H9 (cell line): ENCODE measurements at regions not wholly inside any gene's neighbourhood (a gene's known extent, or its start where the extent isn't known, plus 50 kb on each side); places are given as distances from the start of the nearest gene placed in this dataset.

Source experiments
- DNase-seq: peaks from one replicate; pipeline ENCODE4 v3.0.0-alpha.2; 2017
- H2AFZ ChIP-seq: one replicate; pipeline ENCODE4 v1.6.1; 2013; ENCODE audit warnings: mild to moderate bottlenecking, low read length, control low read depth, moderate library complexity
- H2AK5ac ChIP-seq: 2 replicates; pipeline ENCODE4 v1.6.1; 2013; ENCODE audit warnings: low read length, control low read depth, mixed read lengths; ENCODE audit not compliant: insufficient read length
- H2BK120ac ChIP-seq: one replicate; pipeline ENCODE4 v1.6.1; 2013; ENCODE audit warnings: low read depth, mild to moderate bottlenecking, low read length, control low read depth, inconsistent platforms; ENCODE audit not compliant: poor library complexity, severe bottlenecking
- H2BK12ac ChIP-seq: 2 replicates; pipeline ENCODE4 v1.6.1; 2013; ENCODE audit warnings: low read length, control low read depth, mixed read lengths, low read depth; ENCODE audit not compliant: insufficient read length
- H2BK15ac ChIP-seq: 2 replicates; pipeline ENCODE4 v1.6.1; 2013; ENCODE audit warnings: low read depth, low read length, control low read depth
- H2BK20ac ChIP-seq: one replicate; pipeline ENCODE4 v1.6.1; 2013; ENCODE audit warnings: low read depth, mild to moderate bottlenecking, low read length, control low read depth, inconsistent platforms; ENCODE audit not compliant: poor library complexity, severe bottlenecking
- H2BK5ac ChIP-seq: 2 replicates; pipeline ENCODE4 v1.6.1; 2013; ENCODE audit warnings: low read length, control low read depth, mixed read lengths; ENCODE audit not compliant: insufficient read length
- H3K14ac ChIP-seq: 2 replicates; pipeline ENCODE4 v1.6.1; 2013; ENCODE audit warnings: low read length, control low read depth; ENCODE audit not compliant: insufficient read depth
- H3K18ac ChIP-seq: 2 replicates; pipeline ENCODE4 v1.6.1; 2013; ENCODE audit warnings: low read depth, mild to moderate bottlenecking, mixed read lengths, low read length, control low read depth; ENCODE audit not compliant: insufficient read length
- H3K23ac ChIP-seq: 2 replicates; pipeline ENCODE4 v1.6.1; 2013; ENCODE audit warnings: low read length, control low read depth, mixed read lengths, low read depth; ENCODE audit not compliant: insufficient read length
- H3K23me2 ChIP-seq: 2 replicates; pipeline ENCODE4 v1.6.1; 2013; ENCODE audit warnings: low read depth, mild to moderate bottlenecking, mixed read lengths, low read length, control low read depth; ENCODE audit not compliant: insufficient read length, poor library complexity, severe bottlenecking
- H3K27ac ChIP-seq: 2 replicates; pipeline ENCODE4 v1.5.1; 2013; ENCODE audit warnings: low read length, control low read depth, mixed read lengths, low read depth; ENCODE audit not compliant: insufficient read length
- H3K27me3 ChIP-seq: 2 replicates; pipeline ENCODE4 v1.6.1; 2013; ENCODE audit warnings: low read length, control low read depth, inconsistent platforms; ENCODE audit not compliant: insufficient read depth
- H3K4ac ChIP-seq: 2 replicates; pipeline ENCODE4 v1.6.1; 2013; ENCODE audit warnings: low read depth, mild to moderate bottlenecking, control low read depth, inconsistent platforms, low read length, moderate library complexity
- H3K4me1 ChIP-seq: 2 replicates; pipeline ENCODE4 v1.6.1; 2013; ENCODE audit warnings: low read length, control low read depth, inconsistent platforms; ENCODE audit not compliant: insufficient read depth
- H3K4me2 ChIP-seq: 2 replicates; pipeline ENCODE4 v1.6.1; 2013; ENCODE audit warnings: low read length, control low read depth, mixed read lengths; ENCODE audit not compliant: insufficient read length, insufficient read depth
- H3K56ac ChIP-seq: 2 replicates; pipeline ENCODE4 v1.6.1; 2013; ENCODE audit warnings: low read depth, mild to moderate bottlenecking, mixed read lengths, low read length, control low read depth; ENCODE audit not compliant: insufficient read length
- H3K79me1 ChIP-seq: 2 replicates; pipeline ENCODE4 v1.6.1; 2013; ENCODE audit warnings: low read depth, mild to moderate bottlenecking, moderate library complexity, low read length, control low read depth, inconsistent platforms; ENCODE audit not compliant: insufficient read depth, poor library complexity, severe bottlenecking
- H3K79me2 ChIP-seq: 2 replicates; pipeline ENCODE4 v1.6.1; 2013; ENCODE audit warnings: low read length, control low read depth, inconsistent platforms; ENCODE audit not compliant: insufficient read depth
- H3K9ac ChIP-seq: 2 replicates; pipeline ENCODE4 v1.6.1; 2013; ENCODE audit warnings: low read length, control low read depth, mixed read lengths; ENCODE audit not compliant: insufficient read length; ENCODE audit errors: extremely low read depth
- H3K9me3 ChIP-seq: one replicate; pipeline ENCODE4 v1.6.1; 2013; ENCODE audit warnings: low read depth, low read length, inconsistent platforms; ENCODE audit not compliant: control insufficient read depth
- H3T11ph ChIP-seq: one replicate; pipeline ENCODE4 v1.6.1; 2013; ENCODE audit warnings: mild to moderate bottlenecking, low read length, control low read depth, inconsistent platforms
- H4K20me1 ChIP-seq: one replicate; pipeline ENCODE4 v1.6.1; 2013; ENCODE audit not compliant: control insufficient read depth, insufficient read length, insufficient read depth
- H4K5ac ChIP-seq: 2 replicates; pipeline ENCODE4 v1.6.1; 2013; ENCODE audit warnings: low read depth, mild to moderate bottlenecking, mixed read lengths, low read length, control low read depth; ENCODE audit not compliant: insufficient read length
- H4K8ac ChIP-seq: replicated peaks from 2 replicates; pipeline ENCODE4 v1.6.1; 2013; ENCODE audit warnings: low read length, control low read depth, mixed read lengths, low read depth; ENCODE audit not compliant: insufficient read length
- H4K91ac ChIP-seq: 2 replicates; pipeline ENCODE4 v1.6.1; 2013; ENCODE audit warnings: low read depth, mild to moderate bottlenecking, moderate library complexity, mixed read lengths, low read length, control low read depth; ENCODE audit not compliant: insufficient read length
- H3K27ac Mint-ChIP-seq, 3 experiments: 2 replicates in 2 of 3; 3 replicates in 1 of 3; pipeline ENCODE4 v1.8.0; 2020 to 2021; ENCODE audit warnings: mixed read lengths in 3 of 3, mild to moderate bottlenecking in 1 of 3, moderate library complexity in 1 of 3
- H3K27me3 Mint-ChIP-seq: 2 replicates; pipeline ENCODE4 v1.8.0; 2021; ENCODE audit warnings: low read depth, mild to moderate bottlenecking, moderate library complexity, mixed read lengths
- H3K36me3 Mint-ChIP-seq, 3 experiments: 2 replicates in 2 of 3; 3 replicates in 1 of 3; pipeline ENCODE4 v1.8.0; 2020 to 2021; ENCODE audit warnings: low read depth in 3 of 3, mixed read lengths in 3 of 3; ENCODE audit not compliant: insufficient read depth in 1 of 3
- H3K4me1 Mint-ChIP-seq, 2 experiments: 2 replicates each; pipeline ENCODE4 v1.8.0; 2020; ENCODE audit warnings: mixed read lengths in 2 of 2
- H3K4me3 Mint-ChIP-seq, 2 experiments: 2 replicates in 1 of 2; 3 replicates in 1 of 2; pipeline ENCODE4 v1.8.0; 2020 to 2021; ENCODE audit warnings: mild to moderate bottlenecking in 2 of 2, mixed read lengths in 2 of 2, moderate library complexity in 1 of 2
- H3K9me3 Mint-ChIP-seq, 2 experiments: 2 replicates in 1 of 2; 3 replicates in 1 of 2; pipeline ENCODE4 v1.8.0; 2020; ENCODE audit warnings: mild to moderate bottlenecking in 2 of 2, mixed read lengths in 2 of 2, moderate library complexity in 1 of 2
- CTCF ChIP-seq: fragments of 200-600 bp; sonication (generic); conservative IDR thresholded peaks from 3 replicates; pipeline ENCODE4 v1.8.0; 2021; ENCODE audit warnings: antibody characterized with exemption, mild to moderate bottlenecking
- WGBS: extraction: QIAGEN DNeasy Blood & Tissue Kit; methylation state at CpG from one replicate; pipeline ENCODE4 v1.1.7; 2013; ENCODE audit warnings: missing lambda C conversion rate, low lambda C conversion rate, mixed read lengths; ENCODE audit not compliant: insufficient read length; ENCODE audit errors: extremely low coverage; 5-methylcytosine and 5-hydroxymethylcytosine counted together

GRCh38 chr6:62737792-62738191 lies 451.8 kb upstream of the KHDRBS2 start:
- Histone ChIP-seq H3K23ac (no peak overlapping the region), H3K14ac (no peak overlapping the region), H2BK12ac (no peak overlapping the region), H2BK120ac (no peak overlapping the region), H2BK15ac (no peak overlapping the region), H3K4me2 (no peak overlapping the region), H3K56ac (no peak overlapping the region), H2BK5ac (no peak overlapping the region), H2AFZ (no peak overlapping the region), H3K9me3 (no peaks in the 10 kb centered on the region), H4K5ac (no peak overlapping the region), H3K18ac (no peak overlapping the region), H3K4me1 (peaks cover 3% of the 10 kb centered on the region; the same call in 1 of the 2 replicates), H2BK20ac (no peak overlapping the region), H3K9ac (no peak overlapping the region), H3K27me3 (no peaks in the 10 kb centered on the region), H3K79me1 (no peaks in the 10 kb centered on the region), H3K27ac (no peak overlapping the region), H4K91ac (no peak overlapping the region), H4K20me1 (no peaks in the 10 kb centered on the region), H4K8ac (no peak overlapping the region), H3K79me2 (no peaks in the 10 kb centered on the region), H3K23me2 (no peaks in the 10 kb centered on the region), H3T11ph (no peak overlapping the region), H3K4ac (no peak overlapping the region), H2AK5ac (no peak overlapping the region)
- no peak overlapping the region for H3K4me3 Mint-ChIP-seq
- H3K36me3 Mint-ChIP-seq: peaks cover 4 to 10% (median 4%) of the 10 kb centered on the region in 3 experiments; a peak in 6 of 7 replicates
- no peak overlapping the region for H3K27ac Mint-ChIP-seq
- H3K27me3 Mint-ChIP-seq: no peaks in the 10 kb centered on the region
- H3K9me3 Mint-ChIP-seq: peaks cover 6 to 15% of the 10 kb centered on the region in 2 experiments; a peak in 4 of 5 replicates
- no CpG with 5 or more reads among the region's 2 CpGs for WGBS
- H3K4me1 Mint-ChIP-seq: peaks cover 5 to 16% of the 10 kb centered on the region in 2 experiments
- no peak for DNase-seq
- TF ChIP-seq CTCF: no peak
